Posterior cingulate gyrus (tissue), 11 donors: ENCODE measurements at regions not wholly inside any gene's neighbourhood (a gene's known extent, or its start where the extent isn't known, plus 50 kb on each side); places are given as distances from the start of the nearest gene placed in this dataset.

Source experiments
- DNase-seq, 10 donors: peaks; one replicate each; pipeline versions ENCODE4 v3.0.0 to v3.0.0-alpha.2; 2020 to 2021; ENCODE audit warnings: mixed read lengths in 3 of 10
- intact Hi-C: fragments of 100-400 bp; cut with DNase I; formaldehyde crosslinking; loops from one replicate; pipeline ENCODE4 v1.15.1; 2023

GRCh38 chr11:41848349-41848748 lies 388.9 kb upstream of the LRRC4C start:
- DNase-seq: no peak
- intact Hi-C loops: no loop called here

DNA sequence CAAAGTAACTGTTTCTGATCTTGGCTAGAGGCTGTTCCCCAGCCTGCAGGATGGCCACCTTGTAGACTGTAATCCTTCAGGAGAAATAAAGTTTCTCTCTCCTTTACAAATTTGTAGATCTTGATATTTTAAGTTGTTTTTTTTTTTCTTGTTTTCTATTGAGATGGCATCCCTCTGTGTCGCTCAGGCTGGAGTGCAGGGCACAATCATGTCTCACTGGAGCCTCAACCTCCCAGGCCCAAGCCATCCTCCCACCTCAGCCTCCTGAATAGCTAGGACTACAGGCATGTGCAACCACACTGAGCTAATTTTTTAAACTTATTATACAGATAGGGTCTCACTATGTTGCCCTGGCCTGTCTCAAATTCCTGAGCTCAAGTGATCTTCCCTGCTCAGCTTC lies 389.8 kb upstream of the LRRC4C start:
- DNase-seq: peak in 2 of 10 donors; percentile 57
- intact Hi-C loops: no loop called here

DNA sequence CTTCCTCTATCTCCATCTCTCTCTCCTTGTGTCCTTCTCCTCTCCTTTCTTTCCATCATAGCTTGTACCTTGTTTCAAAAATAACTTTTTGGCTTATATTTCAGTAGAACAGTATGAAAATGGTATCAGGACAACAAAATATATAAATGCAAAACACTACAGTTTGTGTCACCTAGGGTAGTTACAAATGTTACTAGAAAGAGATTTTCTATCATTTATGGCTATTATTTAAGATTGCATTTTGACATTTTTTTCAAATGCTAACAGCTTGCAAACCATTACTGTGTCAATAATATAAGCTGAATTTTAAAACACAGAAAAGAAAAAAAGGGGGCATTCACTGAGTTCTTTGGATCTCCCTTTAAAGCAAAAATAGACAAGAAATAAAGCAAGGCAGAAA lies 392.3 kb upstream of the LRRC4C start:
- no peak for DNase-seq
- intact Hi-C loops: loop anchor here (10.0 kb wide), 1 partner anchor 483 kb away; no protein-coding TSS in a partner anchor

- no peak for DNase-seq
Observed at GRCh38 chr11:41861838-41862237, 402.4 kb upstream of the LRRC4C start.

DNA sequence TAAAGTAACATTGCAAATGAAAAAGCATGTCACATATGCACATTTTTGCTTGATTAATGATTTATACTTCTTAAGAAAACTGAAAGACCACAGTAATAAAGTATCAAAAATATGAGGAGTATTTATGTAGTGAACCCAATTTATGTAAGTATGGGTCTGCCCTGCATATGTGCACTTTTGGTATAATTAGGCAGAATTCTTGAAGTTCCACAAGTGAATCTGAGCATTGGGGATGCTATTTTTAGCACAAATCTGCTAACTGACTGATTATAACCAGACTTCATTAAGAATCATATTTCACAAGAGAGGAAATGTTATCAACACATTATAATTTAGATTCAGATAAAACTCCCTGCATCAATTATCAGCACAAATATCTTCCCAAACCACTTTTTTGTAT lies 407.1 kb upstream of the LRRC4C start:
- no peak for DNase-seq
- intact Hi-C loops: no loop called here

More at GRCh38 chr11:41861838-41862237, 402.4 kb upstream of the LRRC4C start:
- intact Hi-C loops: no loop called here

DNA sequence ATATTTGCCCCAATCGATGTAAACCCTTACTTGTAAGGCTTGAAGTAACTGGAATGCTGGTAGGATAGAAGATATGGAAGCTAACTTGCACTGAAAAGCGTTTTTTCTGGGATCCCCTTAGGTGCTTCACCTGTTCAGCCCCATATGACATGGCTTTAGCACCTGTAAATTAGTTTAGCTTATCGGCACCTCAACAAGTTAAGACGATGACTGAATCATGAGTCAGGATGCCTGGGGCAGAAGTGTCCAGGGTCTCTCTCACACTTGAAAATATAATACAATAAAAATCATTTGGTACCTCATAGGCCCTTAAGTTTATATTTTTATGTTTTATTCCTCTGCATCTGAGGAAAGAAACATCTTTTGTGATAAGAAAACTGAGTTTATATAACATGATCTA lies 409.2 kb upstream of the LRRC4C start:
- intact Hi-C loops: no loop called here

GRCh38 chr11:41872426-41872825 lies 413.0 kb upstream of the LRRC4C start:
- intact Hi-C loops: no loop called here
- DNase-seq: no peak

More for the DNA sequence above, 409.2 kb upstream of the LRRC4C start:
- no peak for DNase-seq

- intact Hi-C loops: no loop called here
Observed at GRCh38 chr11:41872870-41873269, 413.4 kb upstream of the LRRC4C start.

DNA sequence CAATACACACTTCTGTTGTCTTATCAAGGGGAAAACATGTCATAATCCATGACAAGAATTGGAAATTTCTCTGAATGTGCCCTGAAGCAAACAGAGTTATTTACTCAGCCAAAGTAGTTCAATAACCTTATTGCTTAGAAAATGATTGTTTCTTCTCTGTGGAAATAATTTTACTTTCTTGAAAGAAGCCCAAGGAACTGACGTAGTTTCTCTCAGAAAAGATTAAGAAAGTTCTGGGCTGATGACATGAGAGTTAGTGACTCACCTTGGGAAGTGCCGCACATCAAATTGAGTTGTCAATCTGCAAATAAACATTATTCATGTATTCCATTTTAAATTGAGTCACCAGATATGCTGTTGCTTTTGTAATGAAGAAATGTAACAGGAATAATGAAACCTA lies 418.6 kb upstream of the LRRC4C start:
- intact Hi-C loops: no loop called here
- no peak for DNase-seq

More at GRCh38 chr11:41872870-41873269, 413.4 kb upstream of the LRRC4C start:
- DNase-seq: no peak

- intact Hi-C loops: no loop called here
- no peak for DNase-seq
Observed at GRCh38 chr11:41879214-41879613, 419.8 kb upstream of the LRRC4C start.

DNA sequence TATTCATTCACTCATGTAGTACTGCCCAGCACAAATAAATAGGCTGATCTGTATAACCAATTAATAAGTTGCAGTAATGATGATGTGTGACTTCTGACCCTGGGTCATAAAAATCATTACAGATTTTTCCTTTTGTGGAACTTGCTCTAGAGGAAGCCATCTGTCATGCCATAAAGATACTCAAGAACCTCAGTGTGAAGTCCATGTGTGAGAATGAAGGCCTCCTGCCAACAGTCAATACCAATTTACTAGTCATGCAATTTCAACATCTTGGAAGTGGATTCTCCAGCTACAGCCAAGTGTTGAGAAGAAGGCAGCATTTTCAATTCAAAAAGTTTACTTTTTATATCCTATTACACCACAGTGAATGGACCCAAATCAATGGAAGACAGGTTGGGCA lies 435.6 kb upstream of the LRRC4C start:
- no peak for DNase-seq
- intact Hi-C loops: no loop called here

GRCh38 chr11:41897991-41898390 lies 438.5 kb upstream of the LRRC4C start:
- intact Hi-C loops: no loop called here
- no peak for DNase-seq

DNA sequence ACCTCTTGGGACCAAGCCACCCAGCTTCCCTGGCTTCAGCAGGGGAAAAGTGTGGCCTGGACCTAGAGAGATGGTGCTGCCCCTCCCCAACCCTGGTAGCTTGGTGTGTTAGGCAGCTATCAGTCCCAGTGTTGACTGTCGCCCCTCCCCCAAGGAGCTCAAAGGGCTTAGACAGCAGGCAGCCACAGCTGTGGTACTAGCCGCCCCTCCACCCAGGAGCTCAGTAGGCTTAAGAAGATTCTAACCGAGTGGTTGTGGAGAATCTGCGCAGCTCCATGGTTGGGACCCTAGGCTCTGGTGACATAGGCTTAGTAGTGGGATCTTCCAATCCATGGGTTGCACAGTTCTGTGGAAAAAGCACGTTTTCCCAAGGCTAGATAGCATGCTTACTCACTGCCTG lies 458.4 kb upstream of the LRRC4C start:
- intact Hi-C loops: no loop called here
- no peak for DNase-seq

DNA sequence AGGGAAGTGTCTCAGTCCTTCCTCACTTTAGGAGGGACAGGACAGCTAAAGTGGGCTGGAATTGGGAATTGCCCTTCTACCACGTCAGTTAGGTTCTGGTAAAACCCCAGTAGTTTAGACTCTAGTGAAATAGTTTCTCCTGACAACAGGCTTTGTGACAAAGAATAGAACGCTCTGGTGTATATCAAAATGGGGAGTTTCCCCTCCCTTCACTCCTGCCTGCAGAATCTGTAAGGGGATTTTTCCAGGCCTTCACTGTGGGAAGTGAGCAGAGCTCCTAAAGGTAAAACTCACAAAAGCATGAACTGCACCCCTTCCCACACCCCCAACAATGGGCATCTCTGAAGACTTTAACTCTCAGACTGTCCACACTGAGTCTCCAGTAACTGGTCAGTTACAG lies 460.9 kb upstream of the LRRC4C start:
- no peak for DNase-seq
- intact Hi-C loops: no loop called here

DNA sequence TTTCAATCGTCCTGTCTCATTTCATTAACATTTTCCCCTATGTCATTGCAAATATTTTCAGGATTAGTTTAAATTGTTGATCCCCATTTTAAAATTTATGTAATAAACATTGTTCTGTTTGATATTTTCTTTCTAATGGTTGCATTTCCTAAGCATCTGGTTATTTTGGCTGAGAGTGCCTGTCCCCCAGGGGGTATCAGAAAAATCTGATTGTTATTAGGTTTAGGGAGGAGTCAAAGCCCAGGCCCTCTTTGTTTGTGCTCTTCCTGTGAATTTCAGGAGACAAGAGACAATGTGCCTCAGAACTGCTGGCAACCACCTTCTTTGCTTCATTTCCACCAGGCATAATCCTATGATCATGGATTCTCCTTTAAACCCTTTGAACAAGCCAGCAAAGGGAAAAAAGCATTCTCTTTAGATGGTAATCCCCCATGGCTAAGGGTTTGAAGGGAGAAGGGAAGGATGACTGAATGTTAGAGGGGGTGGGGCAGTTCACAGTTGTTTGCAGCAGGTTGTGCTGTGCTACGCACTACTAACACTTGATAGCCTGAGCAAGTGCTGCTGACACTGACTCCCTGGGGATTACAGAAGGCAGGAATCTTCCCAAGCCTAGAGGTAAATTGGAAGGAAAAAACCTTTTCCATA lies 462.4 kb upstream of the LRRC4C start:
- DNase-seq: no peak
- intact Hi-C loops: no loop called here

DNA sequence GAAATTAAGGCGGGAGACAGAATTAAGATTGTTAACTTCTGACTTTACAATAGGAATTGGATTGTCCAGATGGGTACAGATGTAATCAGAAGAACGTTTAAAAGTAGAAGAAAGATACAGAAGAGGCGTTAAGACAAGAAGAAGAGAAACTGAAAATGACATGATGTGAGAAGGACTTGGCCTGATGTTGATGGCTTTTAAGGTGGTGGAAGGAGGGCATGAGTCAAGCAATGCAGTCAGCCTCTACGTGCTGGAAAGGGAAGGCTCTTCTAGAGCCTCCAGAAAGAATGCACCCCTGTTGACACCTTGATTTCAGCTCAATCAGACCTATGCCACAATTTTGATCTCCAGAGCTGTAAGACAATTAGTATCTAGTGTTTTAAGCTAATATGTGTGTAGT lies 466.9 kb upstream of the LRRC4C start:
- DNase-seq: no peak
- intact Hi-C loops: no loop called here

GRCh38 chr11:41935241-41935640 lies 475.8 kb upstream of the LRRC4C start:
- intact Hi-C loops: no loop called here
- no peak for DNase-seq

- intact Hi-C loops: no loop called here
- no peak for DNase-seq
Observed at GRCh38 chr11:41935795-41936194, 476.3 kb upstream of the LRRC4C start.

GRCh38 chr11:41943656-41944055 lies 484.2 kb upstream of the LRRC4C start:
- intact Hi-C loops: no loop called here
- peak in 1 of 10 donors; percentile 26 for DNase-seq

- peak in 2 of 10 donors; percentile 54 to 67 for DNase-seq
- intact Hi-C loops: no loop called here
Observed at GRCh38 chr11:41947392-41947791, 487.9 kb upstream of the LRRC4C start.

DNA sequence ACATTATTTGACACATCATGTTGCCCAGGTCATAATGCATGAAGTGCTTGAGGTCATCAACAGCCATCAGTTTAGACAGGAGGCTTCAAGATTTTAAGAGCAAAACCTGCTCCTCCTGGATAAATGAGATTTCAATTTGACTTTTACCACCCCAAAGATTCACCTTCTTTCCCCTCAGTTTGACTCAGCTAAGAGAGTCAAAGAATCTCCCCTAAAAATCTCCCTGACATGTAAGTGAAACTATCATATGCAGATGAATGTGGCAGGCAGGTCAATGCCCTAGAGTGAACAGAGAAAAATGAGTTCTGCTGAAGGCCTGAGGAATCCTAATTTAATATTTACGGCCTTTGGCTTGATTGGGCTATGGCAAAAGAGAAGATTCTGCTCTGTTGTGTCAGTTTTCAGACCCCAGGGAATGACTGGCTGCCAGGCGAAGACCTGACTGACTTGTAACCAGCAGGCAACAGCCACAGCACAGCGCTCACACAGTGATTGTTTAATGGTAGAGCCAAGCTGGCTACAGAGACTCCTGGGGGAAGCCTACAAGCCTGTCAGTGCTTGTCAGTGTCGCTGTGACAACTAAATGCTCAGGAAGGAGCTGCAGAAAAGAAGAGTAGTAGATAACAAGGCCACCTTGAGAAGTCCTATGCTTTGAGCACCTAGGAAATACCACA lies 491.2 kb upstream of the LRRC4C start:
- DNase-seq: no peak
- intact Hi-C loops: no loop called here

- intact Hi-C loops: no loop called here
Observed at GRCh38 chr11:41954034-41954433, 494.6 kb upstream of the LRRC4C start.

More at GRCh38 chr11:41954034-41954433, 494.6 kb upstream of the LRRC4C start:
- DNase-seq: no peak
